HL-60 (cell line): ENCODE measurements at regions not wholly inside any gene's neighbourhood (a gene's known extent, or its start where the extent isn't known, plus 50 kb on each side); places are given as distances from the start of the nearest gene placed in this dataset.

ENCODE experiments used
- DNase-seq, 2 experiments: peaks; one replicate each; pipeline ENCODE4 v3.0.0-alpha.2; 2010 to 2020; ENCODE audit warnings: low read depth in 1 of 2, low spot score in 1 of 2
- H3K27ac ChIP-seq: fragments of 250-450 bp; sonication (Bioruptor Pico); replicated peaks from 2 replicates; pipeline ENCODE4 v1.5.1; 2020; ENCODE audit warnings: mild to moderate bottlenecking, moderate library complexity
- H3K27me3 ChIP-seq: fragments of 250-450 bp; sonication (Bioruptor Pico); 2 replicates; pipeline ENCODE4 v1.5.1; 2021; ENCODE audit warnings: mild to moderate bottlenecking, moderate library complexity; ENCODE audit not compliant: insufficient read depth, poor library complexity, severe bottlenecking
- H3K4me3 ChIP-seq: replicated peaks from 2 replicates; pipeline ENCODE4 v1.5.1; 2011; ENCODE audit warnings: mild to moderate bottlenecking, control low read depth, low read length; ENCODE audit not compliant: insufficient read depth
- CTCF ChIP-seq: IDR thresholded peaks from one replicate; pipeline ENCODE4 v1.5.1; 2011; ENCODE audit warnings: low read length, control low read depth, inconsistent platforms; ENCODE audit not compliant: insufficient read depth
- GABPA ChIP-seq: IDR thresholded peaks from 2 replicates; pipeline ENCODE4 v1.6.1; 2012; ENCODE audit warnings: low read depth
- POLR2AphosphoS5 ChIP-seq: IDR thresholded peaks from 2 replicates; pipeline ENCODE4 v1.6.1; 2012; ENCODE audit warnings: low read depth
- REST ChIP-seq: IDR thresholded peaks from 2 replicates; pipeline ENCODE4 v1.6.1; 2012; ENCODE audit warnings: low read depth; ENCODE audit not compliant: insufficient replicate concordance
- SPI1 ChIP-seq: IDR thresholded peaks from 2 replicates; pipeline ENCODE4 v1.6.1; 2012; ENCODE audit warnings: low read depth, mild to moderate bottlenecking, borderline replicate concordance

GRCh38 chr18:61982475-61982874 is 89.7 kb upstream of the RNF152 start:
- TF ChIP-seq CTCF (no peak), REST (no peak), SPI1 (no peak), POLR2AphosphoS5 (no peak), GABPA (no peak)

GRCh38 chr18:61980355-61980754 is 87.5 kb upstream of the RNF152 start:
- H3K27ac ChIP-seq, result no peak overlapping the region; the same call in 1 of the 2 replicates
- no peak overlapping the region for H3K4me3 ChIP-seq
- TF ChIP-seq POLR2AphosphoS5, result 0 out of 2 replicates have a peak, but pooled peaks have one; percentile 41
- TF ChIP-seq REST, result no peak
- TF ChIP-seq GABPA, result no peak
- TF ChIP-seq CTCF, result no peak
- H3K27me3 ChIP-seq, result no peaks in the 10 kb centered on the region
- peak; percentile 65 to 70 for DNase-seq

More at GRCh38 chr18:61982475-61982874, 89.7 kb upstream of the RNF152 start:
- Histone ChIP-seq H3K27ac (no peak overlapping the region), H3K4me3 (no peak overlapping the region), H3K27me3 (no peaks in the 10 kb centered on the region)
- DNase-seq, result no peak

- no peak for TF ChIP-seq SPI1
- TF ChIP-seq POLR2AphosphoS5, result no peak
- TF ChIP-seq CTCF, result no peak
- TF ChIP-seq REST, result no peak
- DNase-seq, result no peak
- Histone ChIP-seq H3K27ac (no peak overlapping the region), H3K4me3 (no peak overlapping the region), H3K27me3 (no peaks in the 10 kb centered on the region)
Observed at GRCh38 chr18:61975526-61976326, 82.9 kb upstream of the RNF152 start.
